Fibroblast of villous mesenchyme (primary cell): ENCODE measurements at regions not wholly inside any gene's neighbourhood (a gene's known extent, or its start where the extent isn't known, plus 50 kb on each side); places are given as distances from the start of the nearest gene placed in this dataset.

Experiments
- DNase-seq: peaks from one replicate; pipeline ENCODE4 v3.0.0-alpha.2; 2010; ENCODE audit warnings: low read depth
- H3K4me3 ChIP-seq: 2 replicates; pipeline ENCODE4 v1.5.1; 2011; ENCODE audit warnings: low read depth, mild to moderate bottlenecking, low read length
- TF ChIP-seq, protein P1 (sequence below): IDR thresholded peaks from 2 replicates; pipeline ENCODE4 v1.5.1; 2012; ENCODE audit warnings: low read depth, mild to moderate bottlenecking, low read length; ENCODE audit not compliant: insufficient read depth

DNA sequence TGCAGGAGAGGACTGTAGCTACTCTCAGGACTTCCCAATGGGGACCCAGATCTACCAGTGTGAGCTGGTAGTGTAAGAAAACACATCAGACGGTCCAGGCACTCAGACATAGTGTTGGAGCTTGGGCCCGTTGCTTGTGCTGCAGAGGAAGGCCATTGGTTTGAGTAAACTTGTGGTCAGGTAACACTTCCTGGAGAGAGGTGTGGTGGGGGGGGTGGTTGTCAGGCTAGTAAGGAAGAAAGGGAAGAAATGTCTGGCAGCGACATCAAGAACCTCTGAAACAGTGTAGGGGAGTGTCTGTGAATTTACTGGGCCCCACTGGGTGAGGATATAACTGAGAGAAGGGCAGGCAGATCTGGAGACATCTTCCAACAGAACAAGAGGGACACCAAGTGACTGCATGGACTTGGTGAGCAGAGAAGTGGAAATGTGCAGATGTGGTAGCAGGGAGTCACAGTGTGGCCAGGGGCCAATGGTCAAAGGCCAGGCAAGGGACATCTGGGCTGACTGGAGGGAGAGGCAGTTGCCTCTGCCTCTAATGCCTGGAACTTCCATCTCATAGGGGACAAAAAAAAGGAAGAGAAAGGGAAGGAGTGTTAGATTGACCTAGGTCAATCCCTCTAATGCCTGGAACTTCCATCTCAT, 63.7 kb upstream of the MRPS22 start:
- TF ChIP-seq, protein P1, sequence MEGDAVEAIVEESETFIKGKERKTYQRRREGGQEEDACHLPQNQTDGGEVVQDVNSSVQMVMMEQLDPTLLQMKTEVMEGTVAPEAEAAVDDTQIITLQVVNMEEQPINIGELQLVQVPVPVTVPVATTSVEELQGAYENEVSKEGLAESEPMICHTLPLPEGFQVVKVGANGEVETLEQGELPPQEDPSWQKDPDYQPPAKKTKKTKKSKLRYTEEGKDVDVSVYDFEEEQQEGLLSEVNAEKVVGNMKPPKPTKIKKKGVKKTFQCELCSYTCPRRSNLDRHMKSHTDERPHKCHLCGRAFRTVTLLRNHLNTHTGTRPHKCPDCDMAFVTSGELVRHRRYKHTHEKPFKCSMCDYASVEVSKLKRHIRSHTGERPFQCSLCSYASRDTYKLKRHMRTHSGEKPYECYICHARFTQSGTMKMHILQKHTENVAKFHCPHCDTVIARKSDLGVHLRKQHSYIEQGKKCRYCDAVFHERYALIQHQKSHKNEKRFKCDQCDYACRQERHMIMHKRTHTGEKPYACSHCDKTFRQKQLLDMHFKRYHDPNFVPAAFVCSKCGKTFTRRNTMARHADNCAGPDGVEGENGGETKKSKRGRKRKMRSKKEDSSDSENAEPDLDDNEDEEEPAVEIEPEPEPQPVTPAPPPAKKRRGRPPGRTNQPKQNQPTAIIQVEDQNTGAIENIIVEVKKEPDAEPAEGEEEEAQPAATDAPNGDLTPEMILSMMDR, result no peak
- no peak for DNase-seq
- H3K4me3 ChIP-seq, result no peak overlapping the region

DNA sequence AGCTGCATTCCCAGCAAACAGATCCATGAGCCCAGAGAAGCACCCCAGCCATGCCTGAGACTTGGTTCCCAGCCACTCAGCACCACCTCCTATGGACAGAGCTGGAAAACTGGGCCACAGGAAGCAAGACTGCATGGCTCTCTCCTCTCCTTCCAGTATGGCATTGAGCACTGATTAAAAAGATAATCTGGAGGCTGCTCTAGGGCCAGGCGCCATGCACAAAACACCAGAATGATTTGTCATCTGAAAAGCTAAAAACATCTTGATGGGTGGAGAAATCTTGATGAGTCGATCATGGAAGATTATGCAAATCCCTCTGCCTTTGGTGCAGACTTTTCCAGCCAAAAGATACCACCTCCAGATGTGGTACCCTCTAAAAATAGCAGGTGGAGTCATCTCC, 62.7 kb upstream of the MRPS22 start:
- no peak overlapping the region for H3K4me3 ChIP-seq
- TF ChIP-seq, protein P1, result no peak
- peak; percentile 26 for DNase-seq

DNA sequence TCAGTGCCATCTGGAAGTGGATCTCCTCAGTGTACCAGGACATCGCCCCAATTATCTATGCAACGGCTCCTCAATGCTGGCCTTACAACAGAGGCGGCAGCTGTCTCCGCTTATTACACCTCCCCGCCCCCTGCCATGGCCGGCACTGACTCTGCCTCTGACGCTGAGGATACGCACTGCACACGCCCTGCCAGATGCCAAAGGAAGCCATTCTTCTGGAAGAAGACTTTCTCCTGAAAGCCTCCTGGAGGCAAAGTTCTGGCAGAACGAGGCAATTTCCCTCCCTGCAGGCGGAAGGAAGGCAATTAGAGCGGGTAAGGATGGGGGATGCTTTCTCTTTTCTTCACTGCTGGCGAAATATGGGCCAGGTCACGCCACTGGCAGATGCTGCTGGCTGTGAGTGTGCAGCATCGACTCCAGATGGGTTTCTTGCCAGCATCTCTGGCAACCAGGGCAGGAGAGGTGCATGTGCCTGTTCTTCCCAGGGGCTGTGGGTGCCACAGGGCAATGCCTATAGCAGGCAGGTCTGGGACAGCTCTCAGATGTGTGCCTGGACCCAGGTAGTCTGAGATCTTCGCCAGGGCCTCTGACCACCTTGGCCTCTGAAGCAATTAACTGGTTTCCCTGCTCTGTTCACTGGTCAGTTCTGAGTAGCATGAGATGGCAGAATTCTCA, 62.2 kb upstream of the MRPS22 start:
- no peak for DNase-seq
- TF ChIP-seq, protein P1, result no peak
- no peak overlapping the region for H3K4me3 ChIP-seq

DNA sequence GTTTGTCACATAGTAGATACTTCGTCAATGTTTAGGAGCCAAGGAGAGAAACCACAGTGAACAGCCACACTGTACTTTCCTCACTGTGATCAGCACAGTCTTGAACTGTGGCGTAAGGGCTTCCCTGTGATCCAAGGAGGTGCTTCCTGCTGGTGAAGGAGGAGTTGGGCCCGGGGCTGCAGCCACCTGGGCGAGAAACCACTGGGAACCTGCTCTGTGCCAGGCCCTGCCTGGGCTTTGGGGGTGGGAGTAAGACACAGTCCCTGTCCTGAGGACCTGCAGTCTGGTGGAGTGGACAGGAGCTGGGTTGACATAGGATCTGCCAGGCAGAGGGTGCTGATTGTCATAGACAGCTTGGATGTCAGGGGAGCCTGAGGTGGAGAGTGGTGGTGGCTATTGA, 60.5 kb upstream of the MRPS22 start:
- DNase-seq, result no peak
- H3K4me3 ChIP-seq, result no peak overlapping the region
- TF ChIP-seq, protein P1, result no peak

DNA sequence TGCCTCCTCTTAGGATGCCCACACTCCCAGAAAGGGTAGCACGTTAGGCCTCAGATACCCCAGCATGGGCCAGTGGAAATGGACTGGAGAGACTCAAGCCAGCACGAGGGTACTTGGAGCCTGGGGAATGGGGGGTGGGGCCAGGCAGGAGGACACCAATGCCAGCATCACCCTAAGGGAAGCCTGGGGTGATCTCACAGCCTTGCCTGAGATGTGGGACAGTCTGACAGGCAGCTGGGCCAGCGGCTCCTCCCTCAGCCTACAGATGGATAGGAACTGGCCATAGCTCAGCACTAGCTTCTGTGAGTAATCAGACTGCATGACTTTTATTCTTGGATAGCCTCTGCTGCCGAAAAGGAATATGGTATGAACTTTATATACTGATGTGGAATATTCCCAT, 59.6 kb upstream of the MRPS22 start:
- no peak for DNase-seq
- H3K4me3 ChIP-seq, result no peak overlapping the region
- TF ChIP-seq, protein P1, result no peak

DNA sequence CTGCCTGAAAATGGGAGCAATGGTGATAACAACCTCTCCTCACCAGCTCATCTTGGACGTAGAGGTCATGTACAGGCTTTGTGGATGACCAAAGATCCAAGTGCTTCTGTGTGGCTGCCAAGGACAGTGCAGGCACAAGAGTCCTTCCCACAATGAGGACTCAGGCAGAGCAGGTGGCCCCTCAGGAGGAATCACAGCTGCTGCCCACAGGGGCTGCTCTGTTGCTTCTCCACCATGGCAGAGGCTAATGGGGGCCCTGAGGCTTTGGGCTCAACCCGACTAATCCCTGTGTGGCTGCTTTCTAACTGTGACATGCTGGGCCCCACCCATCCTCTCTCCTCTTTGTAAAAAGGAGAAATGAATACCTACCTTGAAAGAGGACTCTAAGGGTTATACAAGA, 58.1 kb upstream of the MRPS22 start:
- DNase-seq, result no peak
- TF ChIP-seq, protein P1, result no peak
- H3K4me3 ChIP-seq, result no peak overlapping the region

DNA sequence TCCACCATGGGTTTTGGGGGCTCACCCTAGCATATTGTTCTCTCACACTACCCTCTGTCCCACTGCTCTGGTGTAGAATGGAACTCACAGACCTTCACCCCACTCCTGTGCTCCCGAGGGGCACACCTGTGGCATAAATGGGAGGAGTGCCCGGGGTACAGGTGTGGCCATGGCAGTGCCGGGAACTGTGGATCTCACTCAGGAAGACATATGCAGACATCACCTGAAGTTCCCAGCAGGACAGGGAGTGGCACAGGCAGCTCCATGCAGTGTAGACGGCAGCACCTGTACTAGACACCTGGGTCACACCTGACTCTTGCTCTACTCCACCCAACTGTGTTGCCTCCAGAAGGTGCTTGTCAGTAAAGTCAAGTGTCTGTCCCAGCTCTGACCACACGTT, 57.6 kb upstream of the MRPS22 start:
- DNase-seq, result no peak
- TF ChIP-seq, protein P1, result no peak
- H3K4me3 ChIP-seq, result no peak overlapping the region
